Astrocyte (in vitro differentiated cells and primary cell): ENCODE measurements at regions not wholly inside any gene's neighbourhood (a gene's known extent, or its start where the extent isn't known, plus 50 kb on each side); places are given as distances from the start of the nearest gene placed in this dataset.

Experiments
- DNase-seq: peaks from one replicate; pipeline ENCODE4 v3.0.0-alpha.2; 2010; ENCODE audit warnings: low read depth
- FAIRE-seq: peaks from 2 replicates; lab custom pipeline; 2011; peaks lifted over from hg19 to GRCh38; lab: Jason Lieb, UNC
- H2AFZ ChIP-seq: 2 replicates; pipeline ENCODE4 v1.6.0; 2012; ENCODE audit warnings: low read depth, low read length, inconsistent platforms
- H3K27ac ChIP-seq: 2 replicates; pipeline ENCODE4 v1.5.1; 2011; ENCODE audit warnings: low read depth, low read length, inconsistent platforms
- H3K27me3 ChIP-seq: 2 replicates; pipeline ENCODE4 v1.6.0; 2011; ENCODE audit warnings: low read length, inconsistent platforms; ENCODE audit not compliant: insufficient read depth
- H3K36me3 ChIP-seq: 2 replicates; pipeline ENCODE4 v1.5.1; 2011; ENCODE audit warnings: low read length, inconsistent platforms; ENCODE audit not compliant: insufficient read depth
- H3K4me1 ChIP-seq: 2 replicates; pipeline ENCODE4 v1.5.1; 2011; ENCODE audit warnings: low read length, inconsistent platforms; ENCODE audit not compliant: insufficient read depth
- H3K4me2 ChIP-seq: 2 replicates; pipeline ENCODE4 v1.6.0; 2012; ENCODE audit warnings: low read length, inconsistent platforms
- H3K4me3 ChIP-seq: 2 replicates; pipeline ENCODE4 v1.5.1; 2011; ENCODE audit warnings: low read depth, mild to moderate bottlenecking, low read length, inconsistent platforms; ENCODE audit not compliant: insufficient read depth
- H3K79me2 ChIP-seq: 2 replicates; pipeline ENCODE4 v1.6.0; 2012; ENCODE audit warnings: mild to moderate bottlenecking, low read length, inconsistent platforms; ENCODE audit not compliant: insufficient read depth
- H3K9ac ChIP-seq: 2 replicates; pipeline ENCODE4 v1.6.0; 2012; ENCODE audit warnings: mild to moderate bottlenecking, low read length, inconsistent platforms
- H3K9me3 ChIP-seq: 2 replicates; pipeline ENCODE4 v1.5.1; 2012; ENCODE audit warnings: low read depth, mild to moderate bottlenecking, low read length, inconsistent platforms; ENCODE audit not compliant: insufficient read depth
- H4K20me1 ChIP-seq: 2 replicates; pipeline ENCODE4 v1.6.0; 2012; ENCODE audit warnings: low read length, inconsistent platforms; ENCODE audit not compliant: insufficient read depth
- H3K27ac Mint-ChIP-seq: one replicate; pipeline ENCODE4 v1.8.0; 2021; ENCODE audit warnings: mild to moderate bottlenecking, mixed read lengths; ENCODE audit not compliant: unreplicated experiment
- H3K27me3 Mint-ChIP-seq: one replicate; pipeline ENCODE4 v1.8.0; 2021; ENCODE audit warnings: low read depth, mixed read lengths; ENCODE audit not compliant: unreplicated experiment
- H3K36me3 Mint-ChIP-seq: one replicate; pipeline ENCODE4 v1.8.0; 2021; ENCODE audit warnings: low read depth, mixed read lengths; ENCODE audit not compliant: unreplicated experiment
- H3K4me1 Mint-ChIP-seq: one replicate; pipeline ENCODE4 v1.8.0; 2021; ENCODE audit warnings: low read depth, mixed read lengths; ENCODE audit not compliant: unreplicated experiment
- H3K4me3 Mint-ChIP-seq: one replicate; pipeline ENCODE4 v1.8.0; 2021; ENCODE audit warnings: mild to moderate bottlenecking, moderate library complexity, mixed read lengths; ENCODE audit not compliant: unreplicated experiment
- H3K9me3 Mint-ChIP-seq: one replicate; pipeline ENCODE4 v1.8.0; 2021; ENCODE audit warnings: mild to moderate bottlenecking, mixed read lengths; ENCODE audit not compliant: unreplicated experiment
- CTCF ChIP-seq: IDR thresholded peaks from 2 replicates; pipeline ENCODE4 v1.5.1; 2011; ENCODE audit warnings: low read depth, mild to moderate bottlenecking, inconsistent platforms, low read length, moderate library complexity; ENCODE audit not compliant: insufficient read depth
- EZH2 ChIP-seq: IDR thresholded peaks from 2 replicates; pipeline ENCODE4 v1.6.1; 2012; ENCODE audit warnings: mild to moderate bottlenecking, low read length, inconsistent platforms; ENCODE audit not compliant: insufficient read depth

GRCh38 chr2:81786811-81787210, 1482.3 kb upstream of the LRRTM1 start:
- DNase-seq (no peak), FAIRE-seq (no peak)
- Histone ChIP-seq H3K79me2 (no peaks in the 10 kb centered on the region), H3K27me3 (no peaks in the 10 kb centered on the region), H4K20me1 (no peaks in the 10 kb centered on the region), H3K4me3 (no peak overlapping the region), H3K9ac (no peak overlapping the region), H3K4me2 (no peak overlapping the region), H3K27ac (no peak overlapping the region), H3K9me3 (peaks cover 2% of the 10 kb centered on the region), H3K4me1 (no peaks in the 10 kb centered on the region), H3K36me3 (no peaks in the 10 kb centered on the region), H2AFZ (no peak overlapping the region)
- Mint-ChIP-seq H3K27me3 (no peaks in the 10 kb centered on the region), H3K9me3 (no peaks in the 10 kb centered on the region), H3K4me3 (no peak overlapping the region), H3K27ac (no peak overlapping the region), H3K4me1 (no peaks in the 10 kb centered on the region), H3K36me3 (no peaks in the 10 kb centered on the region)
- TF ChIP-seq CTCF: no peak
- no peak for TF ChIP-seq EZH2

- peaks cover 15% of the 10 kb centered on the region for H3K4me1 Mint-ChIP-seq
- Histone ChIP-seq H2AFZ (no peak overlapping the region), H3K9me3 (no peaks in the 10 kb centered on the region), H3K27ac (no peak overlapping the region), H3K27me3 (no peaks in the 10 kb centered on the region), H3K4me2 (no peak overlapping the region), H3K9ac (no peak overlapping the region), H4K20me1 (no peaks in the 10 kb centered on the region), H3K79me2 (no peaks in the 10 kb centered on the region), H3K4me1 (no peaks in the 10 kb centered on the region), H3K36me3 (no peaks in the 10 kb centered on the region), H3K4me3 (no peak overlapping the region)
- TF ChIP-seq EZH2: no peak
- TF ChIP-seq CTCF: no peak
- FAIRE-seq (no peak), DNase-seq (peak; percentile 41)
- peak overlapping the region; percentile 95 for H3K27ac Mint-ChIP-seq
- no peaks in the 10 kb centered on the region for H3K9me3 Mint-ChIP-seq
- no peak overlapping the region for H3K4me3 Mint-ChIP-seq
- H3K36me3 Mint-ChIP-seq: no peaks in the 10 kb centered on the region
- no peaks in the 10 kb centered on the region for H3K27me3 Mint-ChIP-seq
Observed at GRCh38 chr2:81767187-81767912, 1462.8 kb upstream of the LRRTM1 start.

GRCh38 chr2:81747481-81748070, 1443.0 kb upstream of the LRRTM1 start:
- Histone ChIP-seq H3K27ac (no peak overlapping the region), H3K9ac (no peak overlapping the region), H3K79me2 (no peaks in the 10 kb centered on the region), H3K4me1 (no peaks in the 10 kb centered on the region), H3K4me3 (no peak overlapping the region), H3K27me3 (no peaks in the 10 kb centered on the region), H4K20me1 (no peaks in the 10 kb centered on the region), H3K36me3 (no peaks in the 10 kb centered on the region), H2AFZ (no peak overlapping the region), H3K4me2 (no peak overlapping the region), H3K9me3 (peaks cover under 1% of the 10 kb centered on the region)
- H3K27ac Mint-ChIP-seq: no peak overlapping the region
- H3K4me1 Mint-ChIP-seq: no peaks in the 10 kb centered on the region
- peaks cover 2% of the 10 kb centered on the region for H3K9me3 Mint-ChIP-seq
- no peaks in the 10 kb centered on the region for H3K36me3 Mint-ChIP-seq
- TF ChIP-seq EZH2 (no peak), CTCF (no peak)
- no peaks in the 10 kb centered on the region for H3K27me3 Mint-ChIP-seq
- DNase-seq (no peak), FAIRE-seq (no peak)
- H3K4me3 Mint-ChIP-seq: no peak overlapping the region
